ENCODE measurements at regions not wholly inside any gene's neighbourhood (a gene's known extent, or its start where the extent isn't known, plus 50 kb on each side); places are given as distances from the start of the nearest gene placed in this dataset.
A peak's percentile ranks its signal among the peaks of the same experiment; 100 is the strongest.

DNA sequence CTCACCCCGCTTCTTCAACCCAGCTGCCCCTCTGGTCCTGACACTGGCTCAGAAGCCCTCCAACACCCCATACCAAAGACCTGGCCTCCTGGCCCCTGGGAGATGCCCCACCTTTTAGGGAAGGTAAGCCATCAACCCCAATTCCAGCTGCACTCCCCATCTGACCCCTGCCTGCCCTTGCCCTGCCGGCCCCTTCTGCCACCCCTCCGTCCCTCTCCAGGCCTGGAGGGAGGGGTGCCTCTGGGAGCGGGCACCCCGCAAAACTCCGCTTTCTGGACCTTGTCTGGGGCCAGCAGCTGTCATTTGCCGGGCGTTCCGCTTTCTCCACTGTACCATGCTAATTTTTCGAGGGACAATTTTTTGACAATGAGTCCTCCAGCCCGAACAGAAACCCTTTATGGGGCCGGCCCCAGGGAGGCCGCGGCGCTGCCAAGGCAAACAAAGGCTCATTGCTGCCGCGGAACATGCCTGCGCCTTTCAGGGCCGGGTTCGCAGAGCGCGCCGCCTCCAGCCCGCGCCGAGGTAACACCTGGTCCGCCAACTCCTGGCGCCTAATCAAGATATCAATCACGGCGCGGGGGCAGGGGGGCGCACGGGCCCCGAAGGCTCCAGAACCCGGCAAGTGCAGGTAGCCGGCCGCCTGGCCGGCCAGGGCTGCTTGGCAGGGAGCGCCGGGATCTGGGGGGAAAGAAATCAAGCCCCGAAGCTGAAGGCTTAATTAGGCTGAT, 96.0 kb downstream of the INHBB start:
- no peak for DNase-seq

DNA sequence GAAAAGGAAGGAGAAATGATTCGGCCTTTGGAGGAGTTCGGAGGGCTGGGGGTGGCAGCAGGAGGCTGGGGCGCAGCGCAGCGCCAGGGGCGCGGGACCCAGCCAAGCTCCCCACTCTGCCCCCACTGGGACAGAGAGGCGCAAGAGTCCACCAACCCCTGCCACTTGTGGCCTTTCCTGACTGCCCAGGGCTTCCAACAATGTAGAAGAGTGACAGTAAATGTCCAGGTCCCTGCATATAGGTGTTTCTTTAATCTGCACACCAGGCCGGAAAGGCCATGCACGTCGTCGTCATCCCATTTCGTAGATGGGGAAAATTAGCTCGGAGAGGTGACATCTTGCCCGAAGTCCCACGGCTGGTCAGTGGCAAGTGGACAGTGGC, 96.6 kb downstream of the INHBB start:
- DNase-seq: no peak

DNA sequence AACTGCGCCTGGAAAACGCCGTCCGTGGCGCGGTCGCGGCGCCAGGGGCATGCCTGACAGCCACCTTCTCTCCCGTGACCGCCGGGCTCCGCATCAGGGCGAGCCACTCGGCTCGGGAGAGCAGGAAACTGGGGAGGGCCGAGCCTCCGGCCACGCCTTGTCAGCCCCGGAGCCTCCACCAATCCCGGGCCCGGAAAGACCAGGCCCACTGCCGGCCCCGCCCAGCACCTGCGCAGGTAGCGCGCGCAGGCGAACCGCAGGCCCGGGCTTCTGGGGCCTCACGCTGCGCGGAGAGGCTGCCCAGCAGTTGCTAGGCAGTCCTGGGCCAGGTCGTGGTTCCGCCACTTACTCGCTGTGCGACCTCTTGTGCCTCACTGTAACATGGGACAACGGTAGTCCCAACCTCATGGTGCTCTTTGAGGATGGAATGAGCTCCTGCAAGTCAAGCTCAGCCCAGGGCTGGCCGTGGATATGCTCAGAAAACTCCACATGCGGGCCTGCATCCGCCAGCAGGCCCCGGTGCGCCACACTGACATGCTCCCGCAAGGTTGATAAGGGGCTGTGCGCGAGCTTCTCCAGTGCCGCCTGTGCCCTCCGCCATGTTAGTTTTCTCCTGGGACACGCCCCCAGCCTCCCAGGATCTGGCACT, 97.1 kb downstream of the INHBB start:
- DNase-seq: no peak

DNA sequence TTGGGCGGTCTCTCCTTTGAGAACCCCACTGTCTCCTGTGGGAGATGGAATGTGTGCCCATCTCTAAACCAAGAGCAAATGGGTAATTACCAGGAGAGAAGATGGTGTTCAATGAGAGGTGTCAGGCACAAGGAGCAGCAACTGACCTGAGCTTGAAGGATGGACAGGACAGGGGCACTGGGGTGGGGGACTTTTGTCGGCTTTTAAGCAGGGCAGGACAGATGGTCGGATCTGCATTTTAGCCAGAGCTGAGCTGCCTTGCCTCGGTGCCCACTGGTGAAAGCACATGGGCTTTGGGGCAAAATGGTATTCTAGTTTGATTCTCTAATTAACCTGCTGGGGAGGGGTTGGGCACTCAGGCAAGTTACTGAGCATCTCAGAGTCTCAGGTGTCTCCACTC, 98.0 kb downstream of the INHBB start:
- DNase-seq: no peak

DNA sequence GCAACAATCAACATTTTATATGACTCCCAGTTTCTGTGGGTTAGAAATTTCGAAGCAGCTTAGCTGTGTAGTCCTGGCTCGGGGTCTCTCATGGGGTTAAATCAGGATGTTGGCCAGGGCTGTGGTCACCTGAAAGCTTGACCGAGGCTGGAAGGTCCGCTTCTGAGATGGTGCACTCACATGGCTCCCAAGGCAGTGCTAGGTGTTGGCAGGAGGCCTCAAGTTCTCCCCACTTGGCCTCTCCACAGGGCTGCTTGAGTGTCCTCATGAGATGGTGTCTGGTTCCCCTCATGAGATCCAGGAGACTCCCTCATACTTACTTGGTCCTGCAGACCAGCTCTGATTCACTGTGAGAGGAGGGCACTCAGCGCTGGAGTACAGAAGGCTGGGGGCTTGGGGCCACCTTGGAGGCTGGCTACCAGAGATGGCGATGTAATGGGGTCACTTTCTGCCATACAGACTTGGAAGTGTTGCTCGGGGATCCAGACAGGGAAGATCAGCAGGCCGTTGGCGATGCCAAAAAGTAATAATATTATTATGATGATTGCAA, 98.8 kb downstream of the INHBB start:
- no peak for DNase-seq

DNA sequence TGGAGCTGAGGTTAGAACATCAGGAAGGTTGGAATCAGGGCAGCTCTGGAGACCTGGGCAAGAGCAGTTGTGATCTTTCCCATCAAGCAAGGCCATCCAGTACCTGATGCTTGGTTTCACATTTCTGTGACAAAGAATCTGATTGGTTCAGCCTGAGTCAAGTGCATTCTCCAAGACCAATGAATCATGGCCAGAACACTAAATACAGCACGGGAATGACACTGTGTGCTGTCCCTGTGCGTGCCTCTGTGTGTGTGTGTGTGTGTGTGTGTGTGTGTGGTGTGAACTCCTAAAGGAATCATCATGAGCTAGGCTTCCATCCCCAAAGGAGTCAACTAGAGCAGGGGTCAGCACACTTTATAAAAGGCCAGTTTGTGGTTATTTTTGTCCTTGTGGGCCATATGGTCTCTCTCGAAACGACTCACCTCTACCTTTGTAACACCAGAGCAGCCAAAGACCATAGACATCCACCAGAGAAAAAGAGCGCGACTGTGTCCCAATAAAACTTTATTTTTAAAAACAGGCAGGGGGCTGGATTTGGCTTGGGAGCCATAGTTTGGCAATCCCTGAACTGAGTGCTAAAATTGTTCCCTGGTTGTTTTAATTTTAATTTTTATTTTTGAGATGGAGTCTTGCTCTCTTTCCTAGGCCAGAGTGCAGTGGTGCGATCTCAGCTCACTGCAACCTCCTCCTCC, 99.7 kb downstream of the INHBB start:
- no peak for DNase-seq

DNA sequence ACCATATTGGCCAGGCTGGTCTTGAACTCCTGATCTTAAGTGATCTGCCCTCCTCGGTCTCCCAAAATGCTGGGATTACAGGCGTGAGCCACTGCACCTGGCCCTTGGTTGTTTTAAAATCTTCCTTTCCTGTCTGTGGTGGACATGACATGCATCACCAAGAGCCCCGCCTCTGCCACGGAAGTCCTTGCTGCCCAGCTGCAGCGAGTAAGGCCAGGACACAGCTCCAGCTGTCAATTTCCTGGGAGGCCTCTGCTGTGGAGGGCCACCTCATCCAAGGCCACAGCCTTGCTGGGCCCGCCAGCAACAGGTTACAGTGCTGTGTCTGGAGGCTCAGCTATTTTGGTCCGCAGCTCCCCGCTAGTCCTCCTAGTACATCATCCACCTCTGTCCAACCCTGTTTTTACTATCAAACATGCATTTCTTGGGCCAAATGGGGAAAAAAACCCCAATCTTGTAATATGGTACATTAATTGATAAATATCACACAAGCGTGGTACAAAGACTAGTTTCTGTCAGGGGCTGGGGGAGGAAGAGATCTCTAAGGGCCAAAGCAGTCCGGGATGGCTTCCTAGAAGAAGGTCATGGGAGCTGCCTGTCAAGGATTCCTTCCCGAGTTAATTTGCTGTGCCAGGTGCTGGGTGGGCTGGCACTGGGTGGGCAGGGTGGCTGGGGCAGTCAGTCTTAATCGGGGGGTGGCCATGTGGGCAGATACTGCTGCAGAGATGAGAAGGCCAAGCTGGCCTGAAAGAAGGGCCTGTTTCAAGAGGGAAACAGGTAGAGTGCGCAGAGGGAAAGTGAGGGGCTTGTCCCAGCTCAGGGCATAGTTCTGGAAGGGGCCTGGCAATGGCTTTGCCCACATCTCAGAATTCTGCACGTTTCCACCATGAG, 100.5 kb downstream of the INHBB start:
- DNase-seq: no peak

DNA sequence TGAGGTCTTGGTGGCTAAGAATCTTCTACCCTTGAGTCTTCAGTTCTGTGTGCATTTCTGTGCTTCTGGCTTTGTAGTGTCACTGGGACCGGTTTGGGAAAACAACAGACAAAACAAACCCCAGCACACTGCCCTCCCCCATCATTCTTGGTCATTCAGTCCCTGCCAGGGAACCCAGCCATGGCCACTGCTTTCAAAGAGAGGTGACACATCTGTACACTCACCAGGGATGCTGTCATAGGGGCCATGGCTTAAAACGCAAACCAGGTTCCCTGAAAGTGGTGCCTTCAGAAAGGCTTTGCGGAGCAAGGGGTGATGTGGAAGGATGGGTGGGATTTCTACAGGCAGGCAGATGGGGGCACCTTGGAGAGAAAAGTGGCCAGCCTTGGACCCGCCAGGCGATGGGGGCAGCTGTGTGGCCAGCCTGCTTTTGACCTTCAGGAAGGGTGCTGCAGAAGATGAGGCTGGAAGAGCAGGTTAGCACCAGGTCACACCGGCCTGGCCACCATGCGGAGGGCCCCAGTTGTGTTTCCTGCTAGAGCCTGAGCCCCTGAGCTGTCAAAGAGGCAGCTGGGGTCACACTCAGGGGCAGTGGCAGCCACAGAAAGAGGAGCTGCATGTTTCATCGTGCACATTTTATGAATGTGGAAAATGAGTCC, 101.3 kb downstream of the INHBB start:
- no peak for DNase-seq

DNA sequence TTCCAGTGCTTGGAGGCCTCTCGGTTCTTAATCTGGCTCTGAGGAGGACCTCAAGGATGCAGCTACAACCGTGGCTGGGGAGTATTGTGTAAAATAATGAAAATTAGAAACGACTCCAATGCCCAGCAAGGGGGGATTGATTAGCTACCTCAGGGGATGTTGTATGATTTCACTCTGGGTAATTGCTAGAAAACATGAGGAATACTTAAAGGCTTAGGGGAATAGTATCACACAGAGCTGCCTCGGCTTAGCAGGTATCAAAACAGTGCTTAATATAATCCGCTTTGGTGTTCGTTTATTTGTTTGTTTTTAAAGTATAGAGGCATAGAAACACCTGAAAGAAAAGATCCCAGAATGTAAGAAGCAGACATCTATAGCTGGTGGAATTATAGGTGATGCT, 102.5 kb downstream of the INHBB start:
- no peak for DNase-seq

DNA sequence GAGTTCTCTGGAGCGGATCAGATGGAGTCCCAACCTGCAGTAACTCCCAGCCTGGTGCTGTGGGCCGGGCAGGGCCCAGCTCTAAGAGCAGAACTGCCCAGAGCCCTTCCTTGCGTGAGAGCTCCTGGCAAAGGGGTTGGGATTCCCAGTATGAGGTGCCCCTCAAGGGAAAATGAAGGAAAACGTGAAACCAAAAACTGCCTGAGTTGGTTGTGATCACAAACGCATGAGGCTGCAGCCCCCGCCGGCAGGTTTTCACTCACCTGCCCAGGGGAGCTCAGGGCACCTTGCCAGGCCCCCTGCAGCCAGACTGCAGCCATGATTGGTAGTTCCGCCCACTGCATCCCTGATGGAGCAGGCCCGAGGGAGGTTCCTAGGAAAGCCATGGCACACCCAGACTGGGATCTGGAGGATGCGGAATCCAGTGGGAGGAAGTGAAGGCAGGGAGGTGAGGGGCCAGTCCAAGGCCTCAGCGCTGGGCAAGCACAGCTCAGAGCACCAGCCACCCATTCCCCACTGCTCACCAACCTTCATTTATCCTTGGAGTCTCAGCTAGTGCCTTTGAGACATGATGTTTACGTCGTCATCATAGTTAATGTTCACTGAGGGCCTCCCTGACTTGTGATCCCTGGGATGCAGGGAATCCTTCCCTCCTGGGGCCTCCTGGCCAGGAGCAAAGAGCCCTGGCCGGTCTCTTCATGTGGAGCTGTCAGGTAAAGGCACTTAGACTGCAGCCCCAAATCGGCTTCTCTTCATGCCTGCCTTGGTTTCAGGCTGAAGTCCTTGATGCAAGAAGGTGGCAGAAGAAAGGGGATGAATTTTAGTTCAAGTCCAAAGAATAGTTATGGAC, 103.2 kb downstream of the INHBB start:
- DNase-seq: no peak

DNA sequence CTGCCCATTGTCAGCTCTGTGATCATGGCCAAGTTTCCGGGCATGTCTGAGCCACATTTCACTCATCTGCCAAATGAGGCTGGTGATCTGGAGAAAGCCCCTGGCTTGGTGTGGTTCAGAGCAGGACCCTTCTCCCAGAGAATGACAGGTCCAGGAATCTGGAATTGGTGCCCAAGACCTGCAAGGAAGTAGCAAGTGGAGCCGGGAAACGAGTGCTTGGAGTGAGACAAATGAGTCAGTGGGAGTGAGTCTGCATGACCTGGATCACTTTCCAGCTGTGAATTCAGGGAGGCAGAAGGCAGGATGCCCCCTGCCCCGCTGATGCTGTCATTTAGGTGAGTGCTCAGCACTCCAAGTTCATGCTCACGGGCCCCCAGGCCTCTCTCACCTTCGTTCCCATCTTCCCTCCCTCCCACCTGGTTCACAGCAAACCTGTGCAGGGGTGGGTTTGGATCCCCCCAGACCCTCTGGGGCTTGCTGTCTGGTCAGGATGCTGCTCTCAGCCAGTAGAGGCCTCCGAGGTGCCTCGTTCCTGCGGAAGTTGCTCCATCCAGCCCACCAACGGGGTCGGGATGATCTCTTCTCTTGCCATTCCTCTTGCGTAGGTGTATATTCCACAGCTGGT, 104.4 kb downstream of the INHBB start:
- no peak for DNase-seq

DNA sequence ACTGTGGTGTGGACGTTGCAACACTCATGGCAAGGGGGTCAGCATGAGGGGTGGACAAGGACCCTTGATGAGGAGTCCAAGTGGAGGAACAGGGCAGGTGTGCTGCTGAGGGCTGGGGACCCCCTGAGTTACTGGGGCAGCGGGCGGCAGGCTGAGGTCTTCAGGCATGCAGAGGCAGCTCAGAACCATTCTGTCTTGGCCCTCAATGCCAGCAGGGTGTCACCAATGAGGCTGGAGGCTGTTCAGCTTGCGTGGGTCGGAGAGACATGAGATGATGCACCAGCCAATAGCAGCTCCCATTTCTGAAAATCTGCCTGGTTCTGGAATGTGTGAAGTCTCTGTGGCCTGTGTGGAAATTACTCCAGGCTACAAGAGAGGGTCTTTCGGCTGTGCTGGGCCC, 105.4 kb downstream of the INHBB start:
- DNase-seq: no peak

DNA sequence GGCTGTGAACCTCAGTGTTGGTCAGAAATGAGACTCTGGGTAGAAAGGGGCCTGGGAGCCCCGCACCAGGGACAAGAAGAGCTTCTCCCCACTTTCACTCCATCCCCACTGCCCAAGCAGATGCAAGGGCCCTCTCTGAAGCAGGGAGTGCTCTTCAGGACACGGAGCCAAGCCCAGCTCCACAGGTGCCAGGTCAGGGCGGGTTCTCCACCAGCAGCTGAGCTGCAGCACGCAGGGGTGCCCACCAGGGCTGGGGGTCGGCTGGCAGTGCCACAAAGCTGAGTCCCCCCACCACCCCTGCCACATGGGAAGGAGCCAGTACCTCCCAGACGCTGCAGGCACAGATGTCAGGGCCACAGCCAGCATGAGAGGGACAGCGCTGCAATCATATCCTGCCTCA, 106.2 kb downstream of the INHBB start:
- DNase-seq: no peak

DNA sequence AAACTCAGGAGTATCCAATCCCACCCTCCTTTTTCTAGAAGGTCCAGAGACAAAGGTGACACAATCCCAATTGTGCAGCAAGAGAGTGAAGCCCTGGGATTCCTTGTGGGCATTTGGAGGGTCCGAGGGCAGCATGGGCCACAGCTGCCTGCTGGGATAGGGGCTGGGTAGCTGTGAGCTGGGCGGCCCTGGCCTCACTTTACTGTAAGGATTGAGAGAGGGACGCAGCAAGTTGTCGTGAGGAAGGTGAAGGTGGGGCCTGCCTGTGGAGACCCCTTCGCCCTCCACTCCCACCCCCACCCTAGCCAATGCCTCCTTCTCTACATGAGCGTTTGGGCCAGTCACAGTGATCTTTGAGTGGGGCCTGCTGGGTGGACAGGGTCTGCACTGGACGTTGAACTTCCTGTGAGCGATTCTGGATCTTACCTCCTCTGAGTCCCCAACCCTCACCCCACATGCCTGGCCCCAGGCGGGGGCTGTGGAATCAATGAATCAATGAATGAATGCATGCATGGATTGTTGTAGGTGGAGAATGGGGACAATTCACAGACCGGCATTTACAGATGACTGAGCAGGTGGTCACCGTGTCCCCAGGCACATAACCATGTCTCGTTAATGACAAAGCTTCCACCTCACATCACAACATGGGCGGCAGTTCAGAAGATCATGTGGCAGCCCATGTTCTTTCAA, 107.2 kb downstream of the INHBB start:
- DNase-seq: no peak

DNA sequence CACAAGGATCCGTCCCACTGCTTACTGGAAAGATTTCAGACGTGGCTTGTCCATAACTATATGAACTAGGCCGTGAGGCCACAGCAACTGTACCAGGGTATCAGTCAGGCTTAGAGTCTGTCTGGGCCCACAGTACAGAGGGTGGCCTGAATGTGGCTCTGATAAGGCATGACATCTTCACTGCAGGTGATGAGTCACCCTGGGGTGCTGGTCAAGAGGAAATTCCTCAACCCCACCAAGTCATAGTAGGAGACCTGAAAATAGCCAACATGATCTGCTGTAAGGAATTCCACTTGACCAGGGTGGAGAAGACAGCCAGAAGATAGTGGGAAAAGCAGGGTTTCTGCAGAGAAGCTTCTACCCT, 107.7 kb downstream of the INHBB start:
- DNase-seq: peak; percentile 45

DNA sequence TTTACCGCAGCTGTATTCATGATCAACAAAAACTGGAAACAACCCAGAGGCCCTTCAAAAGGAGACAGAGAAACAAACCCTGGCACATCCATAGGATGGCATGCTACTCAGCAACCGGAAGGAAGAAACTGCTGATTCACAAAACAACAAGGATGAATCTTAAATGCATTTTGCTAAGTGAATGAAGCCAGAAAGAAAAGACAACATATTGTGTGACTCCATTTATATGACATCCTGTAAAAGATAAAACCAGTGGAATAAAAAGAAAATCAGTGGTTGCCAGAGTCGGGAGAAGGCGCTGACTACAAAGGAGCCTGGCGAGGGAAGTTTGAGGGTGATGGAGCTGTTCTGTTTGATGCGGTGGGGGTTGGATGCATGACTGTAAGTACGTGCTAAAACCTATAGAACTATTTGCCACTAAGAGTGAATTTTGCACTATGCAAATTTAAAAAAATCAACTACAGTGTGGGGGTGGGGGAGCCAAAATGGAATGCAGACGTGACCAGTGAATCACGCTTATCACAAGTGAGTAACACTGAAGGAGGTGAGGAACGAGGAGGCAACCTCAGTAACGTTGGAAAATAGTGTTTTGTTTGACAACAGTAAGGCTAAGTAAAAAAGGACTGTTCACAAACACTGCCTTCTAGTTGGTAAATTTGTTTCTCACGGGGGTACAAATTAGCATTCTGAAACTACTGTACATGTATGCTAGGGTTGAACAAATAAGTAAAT, 108.9 kb downstream of the INHBB start:
- DNase-seq: peak; percentile 63

DNA sequence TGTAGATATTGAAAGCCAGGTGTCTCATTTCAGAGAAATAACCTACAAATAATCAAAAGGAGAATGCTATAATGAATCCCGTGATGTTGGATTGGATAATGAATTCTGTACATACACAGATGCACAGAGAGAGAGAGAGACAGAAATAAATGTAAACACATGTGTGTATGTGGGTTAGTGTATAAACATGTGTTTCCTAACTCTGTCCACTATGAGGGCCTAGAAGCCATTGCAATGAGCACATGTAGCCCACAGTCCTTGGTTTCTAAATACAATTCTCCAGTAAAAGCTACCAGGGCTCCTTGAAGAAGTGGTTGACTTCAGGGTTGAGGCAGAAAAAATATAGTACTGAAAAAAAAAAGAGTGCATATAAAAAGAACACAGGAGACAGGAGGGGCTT, 109.5 kb downstream of the INHBB start:
- no peak for DNase-seq

DNA sequence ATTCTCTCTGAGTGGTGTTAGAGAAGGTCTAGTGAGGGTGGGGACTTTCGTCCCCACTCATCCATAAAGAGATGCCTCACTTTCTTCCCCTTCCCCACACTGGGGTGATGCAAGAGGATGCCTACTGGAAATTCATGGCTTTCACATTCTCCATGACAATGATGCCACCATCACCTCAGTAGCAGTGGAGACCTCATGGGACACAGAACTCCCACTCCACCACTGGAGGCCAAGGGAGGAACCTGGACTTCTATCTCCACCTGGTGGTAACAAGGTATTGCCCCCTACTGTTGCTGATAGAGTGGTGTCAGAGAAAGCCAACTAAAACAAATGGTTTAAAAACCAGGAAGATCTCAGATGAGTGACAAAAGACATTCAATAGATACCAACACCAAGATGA, 110.9 kb downstream of the INHBB start:
- no peak for DNase-seq

DNA sequence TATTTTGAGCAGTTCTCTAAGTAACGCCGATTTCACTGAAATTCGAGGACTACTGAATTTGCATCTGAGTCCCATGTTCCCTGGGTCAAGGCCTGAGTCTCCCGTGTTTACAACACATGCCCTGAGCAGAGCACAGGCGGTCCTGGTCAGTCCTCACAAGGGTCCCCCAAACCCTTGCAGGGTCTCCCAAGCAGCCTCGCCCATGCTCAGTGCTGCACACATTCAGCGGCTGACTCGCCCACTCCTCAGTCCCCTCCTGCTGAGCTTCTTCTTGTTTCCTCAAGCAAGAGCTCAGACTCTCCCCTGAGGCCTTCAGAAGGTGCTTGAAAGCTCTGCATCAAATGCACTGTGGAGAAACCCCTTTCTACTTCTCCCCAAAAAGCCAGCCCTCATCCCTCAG, 114.6 kb downstream of the INHBB start:
- no peak for DNase-seq

DNA sequence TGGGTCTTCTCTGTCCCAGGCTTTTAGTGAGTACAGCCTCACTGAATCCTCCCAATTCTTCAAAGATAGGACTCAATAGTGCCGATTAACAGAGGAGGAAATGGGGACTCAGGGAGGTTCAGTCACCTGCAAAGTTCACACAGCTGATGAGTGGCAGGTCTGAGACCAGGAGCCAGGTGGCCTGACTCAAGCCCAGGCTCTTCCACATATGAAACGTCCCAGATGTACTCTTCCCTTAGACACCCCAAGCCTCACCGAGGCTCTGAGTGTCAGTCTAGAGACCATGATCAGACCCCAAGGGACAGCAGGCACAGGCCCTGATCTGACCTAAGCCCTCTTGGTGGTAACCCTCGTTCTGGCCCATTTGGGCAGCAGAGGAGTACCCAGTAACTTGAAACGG, 115.2 kb downstream of the INHBB start:
- no peak for DNase-seq
